ENCODE measurements at regions not wholly inside any gene's neighbourhood (a gene's known extent, or its start where the extent isn't known, plus 50 kb on each side); places are given as distances from the start of the nearest gene placed in this dataset.

DNA sequence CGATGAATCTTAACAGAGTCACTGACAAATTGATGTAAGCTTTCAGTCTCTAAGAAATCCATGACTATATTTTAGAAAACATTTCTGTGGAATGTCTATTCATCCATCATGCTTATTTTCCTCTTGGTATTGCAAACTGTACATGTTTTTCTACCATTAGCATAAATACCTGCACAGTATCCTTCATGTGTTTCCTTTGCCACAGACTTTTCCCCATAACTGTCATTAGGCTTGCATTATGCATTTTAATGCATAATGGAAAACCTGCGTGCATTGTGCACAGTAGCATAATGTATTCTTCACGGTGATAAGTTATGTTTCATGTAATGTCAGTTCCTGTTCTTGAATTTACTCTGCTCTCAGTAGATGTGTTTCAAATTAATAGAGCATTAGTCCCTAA is 403.1 kb upstream of the EPHA3 start:
- peak overlapping the region; percentile 22 for H3K4me2 ChIP-seq (ENCODE audit: low read length)
- no peaks in the 10 kb centered on the region for H3K79me2 ChIP-seq (replicated peaks; ENCODE audit: insufficient read depth, low read length)
- no peaks in the 10 kb centered on the region for H3K9me3 ChIP-seq (ENCODE audit: low read length)
- H3K27me3 ChIP-seq (ENCODE audit: insufficient read depth, low read depth, low read length): no peaks in the 10 kb centered on the region
- no peaks in the 10 kb centered on the region for H3F3A ChIP-seq (ENCODE audit: insufficient read depth, low read length, poor library complexity, severe bottlenecking)
- H3K4me3 ChIP-seq (ENCODE audit: low read length): peak overlapping the region; percentile 35
- H3K36me3 ChIP-seq (ENCODE audit: insufficient read depth, low read length): no peaks in the 10 kb centered on the region
- no peak overlapping the region for H2AFZ ChIP-seq (ENCODE audit: low read depth, low read length)
- H4K20me1 ChIP-seq (ENCODE audit: insufficient read depth): no peaks in the 10 kb centered on the region
- TF ChIP-seq POLR2AphosphoS5 (IDR thresholded peaks at IDR 0.05) (peak; percentile 78), REST (IDR thresholded peaks at IDR 0.05; ENCODE audit: borderline replicate concordance) (peak; percentile 92), EP300 (conservative IDR thresholded peaks at IDR 0.05; ENCODE audit: poor library complexity, severe bottlenecking) (peak; percentile 92), EZH2 (IDR thresholded peaks at IDR 0.05; ENCODE audit: borderline replicate concordance, insufficient read depth, low read length, poor library complexity, severe bottlenecking) (no peak), MXI1 (conservative IDR thresholded peaks at IDR 0.05; ENCODE audit: poor library complexity, severe bottlenecking) (no peak), RAD21 (conservative IDR thresholded peaks at IDR 0.05) (peak; percentile 41), SMC3 (conservative IDR thresholded peaks at IDR 0.05; ENCODE audit: poor library complexity) (peak; percentile 38), TAF1 (IDR thresholded peaks at IDR 0.05; ENCODE audit: low read depth) (no peak)
- TF ChIP-seq, protein P1, sequence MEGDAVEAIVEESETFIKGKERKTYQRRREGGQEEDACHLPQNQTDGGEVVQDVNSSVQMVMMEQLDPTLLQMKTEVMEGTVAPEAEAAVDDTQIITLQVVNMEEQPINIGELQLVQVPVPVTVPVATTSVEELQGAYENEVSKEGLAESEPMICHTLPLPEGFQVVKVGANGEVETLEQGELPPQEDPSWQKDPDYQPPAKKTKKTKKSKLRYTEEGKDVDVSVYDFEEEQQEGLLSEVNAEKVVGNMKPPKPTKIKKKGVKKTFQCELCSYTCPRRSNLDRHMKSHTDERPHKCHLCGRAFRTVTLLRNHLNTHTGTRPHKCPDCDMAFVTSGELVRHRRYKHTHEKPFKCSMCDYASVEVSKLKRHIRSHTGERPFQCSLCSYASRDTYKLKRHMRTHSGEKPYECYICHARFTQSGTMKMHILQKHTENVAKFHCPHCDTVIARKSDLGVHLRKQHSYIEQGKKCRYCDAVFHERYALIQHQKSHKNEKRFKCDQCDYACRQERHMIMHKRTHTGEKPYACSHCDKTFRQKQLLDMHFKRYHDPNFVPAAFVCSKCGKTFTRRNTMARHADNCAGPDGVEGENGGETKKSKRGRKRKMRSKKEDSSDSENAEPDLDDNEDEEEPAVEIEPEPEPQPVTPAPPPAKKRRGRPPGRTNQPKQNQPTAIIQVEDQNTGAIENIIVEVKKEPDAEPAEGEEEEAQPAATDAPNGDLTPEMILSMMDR (IDR thresholded peaks at IDR 0.05; ENCODE audit: poor library complexity, severe bottlenecking): no peak
- no peak overlapping the region for H3K9ac ChIP-seq (ENCODE audit: low read length)
- H3K9me2 ChIP-seq (ENCODE audit: insufficient read depth, low read length): no peaks in the 10 kb centered on the region
- H3K27ac ChIP-seq (ENCODE audit: low read length): peak overlapping the region; percentile 7

DNA sequence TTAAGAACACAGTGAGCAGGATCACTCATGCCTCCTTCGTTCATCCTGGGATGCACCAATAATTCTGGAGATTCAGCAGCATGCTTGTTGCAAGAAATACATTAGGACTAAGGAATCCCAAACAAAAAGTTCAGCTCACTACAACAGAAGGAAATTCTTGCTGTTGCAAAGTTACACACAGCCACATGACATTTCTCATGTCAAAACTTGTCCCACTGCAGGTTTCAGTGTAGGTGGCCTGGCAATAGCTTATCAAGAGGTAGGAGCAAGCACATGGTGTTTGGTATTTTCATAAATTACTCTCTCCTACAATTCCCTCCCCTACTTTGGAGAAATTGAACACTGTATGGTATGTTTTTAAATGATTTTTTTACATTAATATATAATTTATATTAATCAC is 399.6 kb upstream of the EPHA3 start:
- Histone ChIP-seq H3K4me2 (ENCODE audit: low read length) (no peak overlapping the region), H3K36me3 (ENCODE audit: insufficient read depth, low read length) (no peaks in the 10 kb centered on the region), H3K27ac (ENCODE audit: low read length) (no peak overlapping the region), H3F3A (ENCODE audit: insufficient read depth, low read length, poor library complexity, severe bottlenecking) (no peaks in the 10 kb centered on the region), H3K4me3 (ENCODE audit: low read length) (no peak overlapping the region), H2AFZ (ENCODE audit: low read depth, low read length) (no peak overlapping the region), H3K9ac (ENCODE audit: low read length) (no peak overlapping the region), H4K20me1 (ENCODE audit: insufficient read depth) (no peaks in the 10 kb centered on the region), H3K79me2 (replicated peaks; ENCODE audit: insufficient read depth, low read length) (no peaks in the 10 kb centered on the region), H3K9me3 (ENCODE audit: low read length) (no peaks in the 10 kb centered on the region), H3K9me2 (ENCODE audit: insufficient read depth, low read length) (no peaks in the 10 kb centered on the region), H3K27me3 (ENCODE audit: insufficient read depth, low read depth, low read length) (no peaks in the 10 kb centered on the region)
- no peak for TF ChIP-seq MXI1 (conservative IDR thresholded peaks at IDR 0.05; ENCODE audit: poor library complexity, severe bottlenecking)
- no peak for TF ChIP-seq RAD21 (conservative IDR thresholded peaks at IDR 0.05)
- TF ChIP-seq EP300 (conservative IDR thresholded peaks at IDR 0.05; ENCODE audit: poor library complexity, severe bottlenecking): no peak
- no peak for TF ChIP-seq REST (IDR thresholded peaks at IDR 0.05; ENCODE audit: borderline replicate concordance)
- no peak for TF ChIP-seq POLR2AphosphoS5 (IDR thresholded peaks at IDR 0.05)
- TF ChIP-seq, protein P1 (IDR thresholded peaks at IDR 0.05; ENCODE audit: poor library complexity, severe bottlenecking): no peak
- no peak for TF ChIP-seq SMC3 (conservative IDR thresholded peaks at IDR 0.05; ENCODE audit: poor library complexity)

Data from neural cell (in vitro differentiated cells).